ENCODE measurements at regions not wholly inside any gene's neighbourhood (a gene's known extent, or its start where the extent isn't known, plus 50 kb on each side); places are given as distances from the start of the nearest gene placed in this dataset.

GRCh38 chr6:40293460-40294185 is 293.5 kb downstream of the LRFN2 start:
- TF ChIP-seq CTCF (conservative IDR thresholded peaks at IDR 0.05) (no peak), ZFX (IDR thresholded peaks at IDR 0.05) (no peak)
